ENCODE measurements at regions not wholly inside any gene's neighbourhood (a gene's known extent, or its start where the extent isn't known, plus 50 kb on each side); places are given as distances from the start of the nearest gene placed in this dataset.

DNA sequence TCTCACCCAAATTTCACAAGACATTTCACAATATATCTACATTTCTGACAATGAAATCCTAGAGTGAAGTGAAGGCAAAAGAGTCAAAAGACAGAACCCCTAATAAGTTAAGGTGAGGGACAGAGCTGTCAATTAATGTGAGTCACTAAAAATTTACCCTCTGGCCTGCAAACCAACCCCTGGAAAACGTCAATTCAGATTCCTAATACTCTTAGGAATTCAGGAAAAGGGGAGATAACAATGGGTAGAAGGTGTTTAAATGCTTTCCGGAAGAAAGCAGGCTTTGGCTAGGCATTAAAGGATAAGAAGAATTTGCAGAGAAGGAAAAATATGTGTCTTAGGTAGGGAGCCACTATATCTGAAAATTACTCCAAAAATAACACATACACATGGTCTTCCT lies 299.6 kb downstream of the INHBA start:
- TF ChIP-seq, protein P1, sequence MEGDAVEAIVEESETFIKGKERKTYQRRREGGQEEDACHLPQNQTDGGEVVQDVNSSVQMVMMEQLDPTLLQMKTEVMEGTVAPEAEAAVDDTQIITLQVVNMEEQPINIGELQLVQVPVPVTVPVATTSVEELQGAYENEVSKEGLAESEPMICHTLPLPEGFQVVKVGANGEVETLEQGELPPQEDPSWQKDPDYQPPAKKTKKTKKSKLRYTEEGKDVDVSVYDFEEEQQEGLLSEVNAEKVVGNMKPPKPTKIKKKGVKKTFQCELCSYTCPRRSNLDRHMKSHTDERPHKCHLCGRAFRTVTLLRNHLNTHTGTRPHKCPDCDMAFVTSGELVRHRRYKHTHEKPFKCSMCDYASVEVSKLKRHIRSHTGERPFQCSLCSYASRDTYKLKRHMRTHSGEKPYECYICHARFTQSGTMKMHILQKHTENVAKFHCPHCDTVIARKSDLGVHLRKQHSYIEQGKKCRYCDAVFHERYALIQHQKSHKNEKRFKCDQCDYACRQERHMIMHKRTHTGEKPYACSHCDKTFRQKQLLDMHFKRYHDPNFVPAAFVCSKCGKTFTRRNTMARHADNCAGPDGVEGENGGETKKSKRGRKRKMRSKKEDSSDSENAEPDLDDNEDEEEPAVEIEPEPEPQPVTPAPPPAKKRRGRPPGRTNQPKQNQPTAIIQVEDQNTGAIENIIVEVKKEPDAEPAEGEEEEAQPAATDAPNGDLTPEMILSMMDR (IDR thresholded peaks at IDR 0.05), result no peak
- no peak for TF ChIP-seq POLR2A (IDR thresholded peaks at IDR 0.05)
